Spinal cord (tissue), 9 donors: ENCODE measurements at regions not wholly inside any gene's neighbourhood (a gene's known extent, or its start where the extent isn't known, plus 50 kb on each side); places are given as distances from the start of the nearest gene placed in this dataset.
"Not testable (repeated sequence)": the region's sequence is repeated elsewhere in the genome, so short reads cannot be mapped to it uniquely, and the experiment has no call there.

Source experiments
- DNase-seq, 6 donors: peaks; one replicate each; pipeline versions ENCODE4 v3.0.0 to v3.0.0-alpha.2; 2013 to 2015; ENCODE audit warnings: low spot score in 6 of 6, low read depth in 4 of 6
- H3K27ac ChIP-seq: one replicate; pipeline ENCODE4 v1.5.1; 2013; ENCODE audit warnings: low read depth, low read length, control low read depth
- H3K27me3 ChIP-seq: one replicate; pipeline ENCODE4 v1.6.1; 2013; ENCODE audit warnings: low read length; ENCODE audit not compliant: control insufficient read depth, insufficient read depth
- H3K36me3 ChIP-seq: one replicate; pipeline ENCODE4 v1.6.1; 2013; ENCODE audit warnings: low read length; ENCODE audit not compliant: control insufficient read depth, insufficient read depth
- H3K4me1 ChIP-seq: one replicate; pipeline ENCODE4 v1.6.1; 2013; ENCODE audit warnings: low read length; ENCODE audit not compliant: control insufficient read depth, insufficient read depth
- H3K4me3 ChIP-seq: one replicate; pipeline ENCODE4 v1.5.1; 2013; ENCODE audit warnings: low read depth, low read length, control low read depth
- H3K9me3 ChIP-seq: one replicate; pipeline ENCODE4 v1.6.1; 2013; ENCODE audit warnings: low read length; ENCODE audit not compliant: control insufficient read depth, insufficient read depth
- WGBS: methylation state at CpG from one replicate; pipeline ENCODE4 v1.1.5; 2013; ENCODE audit warnings: missing lambda C conversion rate; ENCODE audit not compliant: insufficient coverage; 5-methylcytosine and 5-hydroxymethylcytosine counted together
- donor health status: healthy.

- H3K27me3 ChIP-seq: no peaks in the 10 kb centered on the region
- H3K27ac ChIP-seq: no peak overlapping the region
- H3K4me1 ChIP-seq: no peaks in the 10 kb centered on the region
- no peak overlapping the region for H3K4me3 ChIP-seq
- no peak for DNase-seq
- no peaks in the 10 kb centered on the region for H3K9me3 ChIP-seq
- no peaks in the 10 kb centered on the region for H3K36me3 ChIP-seq
- WGBS: 60% methylated on average over 1 of the region's 2 CpGs
These were observed 72.3 kb upstream of the SMAD3 start for GRCh38 chr15:66993090-66993489.

GRCh38 chr15:66993874-66994696 lies 71.3 kb upstream of the SMAD3 start:
- Histone ChIP-seq H3K27ac (no peak overlapping the region), H3K36me3 (no peaks in the 10 kb centered on the region), H3K4me3 (no peak overlapping the region), H3K4me1 (no peaks in the 10 kb centered on the region), H3K27me3 (no peaks in the 10 kb centered on the region), H3K9me3 (no peaks in the 10 kb centered on the region)
- WGBS: 85% methylated on average over 6 of the region's 12 CpGs
- no peak for DNase-seq

- Histone ChIP-seq H3K27ac (no peak overlapping the region), H3K36me3 (no peaks in the 10 kb centered on the region), H3K27me3 (no peaks in the 10 kb centered on the region), H3K4me3 (no peak overlapping the region), H3K9me3 (no peaks in the 10 kb centered on the region), H3K4me1 (no peaks in the 10 kb centered on the region)
- 94% methylated on average over 7 of the region's 7 CpGs for WGBS
- no peak for DNase-seq
These were observed 70.3 kb upstream of the SMAD3 start for GRCh38 chr15:66994927-66995656.

GRCh38 chr15:66996094-66996493 lies 69.3 kb upstream of the SMAD3 start:
- Histone ChIP-seq H3K27ac (no peak overlapping the region), H3K36me3 (no peaks in the 10 kb centered on the region), H3K4me3 (no peak overlapping the region), H3K4me1 (no peaks in the 10 kb centered on the region), H3K9me3 (no peaks in the 10 kb centered on the region), H3K27me3 (no peaks in the 10 kb centered on the region)
- no peak for DNase-seq
- no CpG with 5 or more reads among the region's 2 CpGs for WGBS

- WGBS: no CpG with 5 or more reads among the region's 3 CpGs
- H3K4me1 ChIP-seq: no peaks in the 10 kb centered on the region
- no peak for DNase-seq
- H3K36me3 ChIP-seq: no peaks in the 10 kb centered on the region
- no peak overlapping the region for H3K27ac ChIP-seq
- H3K27me3 ChIP-seq: no peaks in the 10 kb centered on the region
- no peaks in the 10 kb centered on the region for H3K9me3 ChIP-seq
- H3K4me3 ChIP-seq: no peak overlapping the region
These were observed 68.2 kb upstream of the SMAD3 start for GRCh38 chr15:66997212-66997611.

GRCh38 chr15:66998234-66998633 lies 67.2 kb upstream of the SMAD3 start:
- H3K4me1 ChIP-seq, H3K9me3 ChIP-seq, H3K36me3 ChIP-seq, H3K4me3 ChIP-seq, H3K27me3 ChIP-seq, H3K27ac ChIP-seq, DNase-seq: not testable (repeated sequence)
- WGBS: no CpG with 5 or more reads among the region's 1 CpG

- no peak for DNase-seq
- Histone ChIP-seq H3K27me3 (no peaks in the 10 kb centered on the region), H3K4me1 (no peaks in the 10 kb centered on the region), H3K27ac (no peak overlapping the region), H3K4me3 (no peak overlapping the region), H3K9me3 (no peaks in the 10 kb centered on the region), H3K36me3 (no peaks in the 10 kb centered on the region)
- WGBS: no CpG with 5 or more reads among the region's 1 CpG
These were observed 66.1 kb upstream of the SMAD3 start for GRCh38 chr15:66999046-66999968.

- Histone ChIP-seq H3K36me3 (no peaks in the 10 kb centered on the region), H3K27me3 (no peaks in the 10 kb centered on the region), H3K4me3 (no peak overlapping the region), H3K9me3 (no peaks in the 10 kb centered on the region), H3K27ac (no peak overlapping the region), H3K4me1 (no peaks in the 10 kb centered on the region)
- no peak for DNase-seq
- WGBS: 95% methylated on average over 9 of the region's 14 CpGs
These were observed 64.5 kb upstream of the SMAD3 start for GRCh38 chr15:67000896-67001295.

GRCh38 chr15:67002368-67002767 lies 63.0 kb upstream of the SMAD3 start:
- no peaks in the 10 kb centered on the region for H3K4me1 ChIP-seq
- no peak overlapping the region for H3K4me3 ChIP-seq
- H3K36me3 ChIP-seq: no peaks in the 10 kb centered on the region
- H3K27ac ChIP-seq: no peak overlapping the region
- DNase-seq: no peak
- H3K27me3 ChIP-seq: no peaks in the 10 kb centered on the region
- H3K9me3 ChIP-seq: no peaks in the 10 kb centered on the region
